Panc1 (cell line): ENCODE measurements at regions not wholly inside any gene's neighbourhood (a gene's known extent, or its start where the extent isn't known, plus 50 kb on each side); places are given as distances from the start of the nearest gene placed in this dataset.
"Not testable (repeated sequence)": the region's sequence is repeated elsewhere in the genome, so short reads cannot be mapped to it uniquely, and the experiment has no call there.

Source experiments
- ATAC-seq: fragments of 200-7000 bp; cut with Tn5 transposase; 2 replicates; pipeline ENCODE4 v1.9.1; 2020; ENCODE audit warnings: mild to moderate bottlenecking, moderate library complexity
- BruUV-seq: library from RNA; stranded (reverse); fragments of 400-500 nt; replicated peaks from 2 replicates; lab custom pipeline; 2021; lab: Mats Ljungman, UMichigan
- CTCF ChIA-PET: fragments of 300-600 bp; sonication (Branson Sonifier 250); formaldehyde crosslinking; loops from one replicate; lab custom pipeline; 2022; ENCODE audit warnings: antibody characterized with exemption; lab: Charles Lee
- POLR2A ChIA-PET: fragments of 300-600 bp; sonication (Branson Sonifier 250); formaldehyde crosslinking; loops from one replicate; lab custom pipeline; 2022; ENCODE audit warnings: antibody characterized with exemption; lab: Charles Lee
- DNase-seq: peaks from one replicate; pipeline ENCODE4 v3.0.0-alpha.2; 2010; ENCODE audit warnings: low read depth, low spot score
- H3K27ac ChIP-seq: 2 replicates; pipeline ENCODE4 v1.5.1; 2011; ENCODE audit warnings: mild to moderate bottlenecking, low read length, inconsistent platforms
- H3K27me3 ChIP-seq: fragments of 200-500 bp; sonication (Bioruptor generic); 2 replicates; pipeline ENCODE4 v1.6.0; 2014; ENCODE audit warnings: low read length, inconsistent platforms; ENCODE audit not compliant: control insufficient read depth, insufficient read depth
- H3K36me3 ChIP-seq: fragments of 200-500 bp; sonication (Bioruptor generic); 2 replicates; pipeline ENCODE4 v1.5.1; 2014; ENCODE audit warnings: inconsistent platforms, mild to moderate bottlenecking, low read length, moderate library complexity; ENCODE audit not compliant: control insufficient read depth, insufficient read depth
- H3K4me1 ChIP-seq: 2 replicates; pipeline ENCODE4 v1.5.1; 2011; ENCODE audit warnings: inconsistent platforms, mild to moderate bottlenecking, low read length, moderate library complexity; ENCODE audit not compliant: control insufficient read depth, insufficient read depth
- H3K4me3 ChIP-seq, 2 experiments: 2 replicates each; pipeline ENCODE4 v1.5.1; 2011 to 2012; ENCODE audit warnings: low read depth in 2 of 2, low read length in 2 of 2, mild to moderate bottlenecking in 2 of 2, inconsistent platforms in 1 of 2, moderate library complexity in 1 of 2
- H3K9me3 ChIP-seq: fragments of 200-500 bp; sonication (Bioruptor generic); 2 replicates; pipeline ENCODE4 v1.5.1; 2014; ENCODE audit warnings: low read depth, mild to moderate bottlenecking, inconsistent platforms, low read length, moderate library complexity; ENCODE audit not compliant: control insufficient read depth, insufficient read depth
- CTCF ChIP-seq: fragments of 450-650 bp; IDR thresholded peaks from 2 replicates; pipeline ENCODE4 v1.5.1; 2017; ENCODE audit warnings: mild to moderate bottlenecking
- REST ChIP-seq, 2 experiments: IDR thresholded peaks; 2 replicates each; pipeline ENCODE4 v1.6.1; 2011 to 2012; ENCODE audit warnings: low read depth in 2 of 2, control low read depth in 1 of 2, low read length in 1 of 2, mild to moderate bottlenecking in 1 of 2, moderate library complexity in 1 of 2; ENCODE audit not compliant: insufficient read depth in 1 of 2
- TCF7L2 ChIP-seq: IDR thresholded peaks from 2 replicates; pipeline ENCODE4 v1.6.1; 2011; ENCODE audit warnings: mild to moderate bottlenecking, low read depth, low read length, inconsistent platforms
- in situ Hi-C: cut with HindIII; loops from 2 replicates; pipeline ENCODE4 v1.10.0; 2016; ENCODE audit warnings: low sequenced_read_pairs, low pct_unique_long_range_greater_than_20kb
- intact Hi-C: fragments of 100-400 bp; cut with micrococcal nuclease; formaldehyde crosslinking; loops from one replicate; pipeline ENCODE4 v1.10.0; 2022; ENCODE audit not compliant: unreplicated experiment

GRCh38 chr6:27726619-27727023 lies 185.6 kb downstream of the OR2B2 start:
- ATAC-seq (peak; percentile 97), DNase-seq (peak; percentile 71)
- ChIA-PET CTCF (interaction anchor here (0.5 kb wide), 1 partner anchor 36 kb away, joined by 3 read pairs; no protein-coding TSS in a partner anchor), POLR2A (no interaction called here)
- Histone ChIP-seq H3K27me3 (peaks cover 3% of the 10 kb centered on the region; the same call in 1 of the 2 replicates), H3K27ac (no peak overlapping the region), H3K36me3 (no peaks in the 10 kb centered on the region), H3K4me1 (peaks cover 14% of the 10 kb centered on the region), H3K9me3 (no peaks in the 10 kb centered on the region), H3K4me3 (peak overlapping the region in 1 of 2 experiments; percentile 17; a peak in 1 of 4 replicates)
- TF ChIP-seq REST (IDR thresholded peaks at IDR 0.05; ENCODE audit: insufficient read depth in 1 of 2, low read depth in 2 of 2, low read length in 1 of 2): no peak
- 0 out of 2 replicates have a peak, but pooled peaks have one; percentile 25 for TF ChIP-seq TCF7L2
- BruUV-seq: no TSS peak
- intact Hi-C loops: no loop called here
- in situ Hi-C loops: no loop called here

GRCh38 chr6:27720607-27721580 lies 191.3 kb downstream of the OR2B2 start:
- Histone ChIP-seq H3K4me1 (peaks cover 10% of the 10 kb centered on the region), H3K27me3 (no peaks in the 10 kb centered on the region), H3K4me3 (peak overlapping the region; percentile 52 to 57), H3K27ac (peak overlapping the region; percentile 76), H3K36me3 (no peaks in the 10 kb centered on the region), H3K9me3 (no peaks in the 10 kb centered on the region)
- ATAC-seq (peak; percentile 97), DNase-seq (peak; percentile 94)
- ChIA-PET CTCF (no interaction called here), POLR2A (no interaction called here)
- in situ Hi-C loops (no loop called here), intact Hi-C loops (no loop called here)
- no peak for TF ChIP-seq REST (IDR thresholded peaks at IDR 0.05; ENCODE audit: insufficient read depth in 1 of 2, low read depth in 2 of 2, low read length in 1 of 2)
- peak; percentile 35; the same call in 1 of the 2 replicates for TF ChIP-seq CTCF
- BruUV-seq: no TSS peak

GRCh38 chr6:27719039-27719438 lies 193.2 kb downstream of the OR2B2 start:
- DNase-seq, H3K9me3 ChIP-seq, CTCF ChIA-PET, H3K4me3 ChIP-seq, intact Hi-C loops, in situ Hi-C loops, H3K27me3 ChIP-seq, BruUV-seq, POLR2A ChIA-PET, H3K27ac ChIP-seq, ATAC-seq, H3K36me3 ChIP-seq: not testable (repeated sequence)
- H3K4me1 ChIP-seq: peaks cover 10% of the 10 kb centered on the region
